GM18499 (cell line): ENCODE measurements at regions not wholly inside any gene's neighbourhood (a gene's known extent, or its start where the extent isn't known, plus 50 kb on each side); places are given as distances from the start of the nearest gene placed in this dataset.

Experiments
- ATAC-seq: cut with Tn5 transposase; IDR thresholded peaks from one replicate; pipeline ENCODE4 v1.9.1; 2021; ENCODE audit warnings: moderate number of reproducible peaks; ENCODE audit not compliant: insufficient read depth, unreplicated experiment

DNA sequence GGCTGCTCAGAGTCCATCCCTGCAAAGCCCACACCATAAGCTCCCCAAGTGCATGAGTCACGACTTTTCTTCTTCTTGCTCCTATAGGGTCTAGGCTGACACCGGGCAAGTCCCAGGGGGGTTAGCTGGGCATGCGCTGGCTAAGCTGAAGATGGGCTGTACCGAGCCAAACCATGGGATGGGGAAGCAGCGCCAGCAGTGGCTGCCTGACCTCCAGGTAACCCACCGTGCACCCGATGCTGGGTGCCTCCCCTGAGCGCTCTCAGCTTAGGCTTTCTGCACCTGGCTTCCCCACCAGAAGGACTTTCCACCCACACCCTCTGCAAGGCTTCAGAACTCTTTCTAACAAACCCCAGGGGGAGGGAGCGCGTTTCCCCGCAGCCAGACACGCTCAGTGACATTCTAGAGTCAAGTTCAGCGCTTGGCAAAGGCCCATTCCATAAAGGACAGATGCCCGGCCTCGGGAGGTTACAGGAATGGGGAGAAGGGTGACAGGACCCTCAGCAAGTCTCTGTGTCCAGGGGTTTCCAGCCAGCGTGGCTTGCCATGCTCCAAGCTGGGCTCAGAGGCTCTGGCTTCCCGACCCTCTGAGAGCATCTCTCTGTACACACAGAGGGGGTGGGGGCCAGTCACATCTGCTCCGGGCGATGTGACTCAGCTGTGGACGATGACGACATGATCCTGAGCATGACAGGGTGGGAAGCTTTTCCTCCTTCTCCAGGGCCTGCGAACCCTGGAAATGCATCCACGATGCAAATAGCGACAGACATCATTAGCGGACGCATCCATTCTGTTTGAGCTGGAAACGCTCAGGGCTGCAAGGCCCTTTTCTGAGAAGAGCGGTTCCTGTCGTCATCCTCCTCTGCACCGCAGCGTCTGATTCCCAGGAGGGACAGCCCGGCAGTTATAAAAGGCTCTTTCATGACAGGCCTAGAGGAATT, 107.8 kb downstream of the SIK1 start:
- no peak for ATAC-seq

DNA sequence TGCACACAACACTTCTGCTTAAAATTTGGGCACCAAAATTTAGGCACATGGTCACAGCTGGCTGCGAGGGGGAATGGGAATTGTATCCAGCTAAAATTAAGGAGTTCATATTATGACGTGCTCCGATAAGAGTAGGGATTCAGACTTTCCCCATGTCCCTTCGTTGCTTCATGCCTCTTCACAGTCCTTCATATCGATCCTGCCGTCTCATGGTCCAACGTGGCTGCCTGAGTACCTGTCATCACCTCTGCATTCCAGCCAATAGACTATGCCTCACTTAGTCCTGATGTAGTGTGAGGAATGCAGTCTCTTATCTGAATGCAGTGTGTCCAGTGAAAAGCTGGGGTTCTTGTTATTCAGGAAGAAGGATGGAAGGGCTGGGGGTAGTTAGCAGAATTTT, 108.6 kb downstream of the SIK1 start:
- no peak for ATAC-seq

DNA sequence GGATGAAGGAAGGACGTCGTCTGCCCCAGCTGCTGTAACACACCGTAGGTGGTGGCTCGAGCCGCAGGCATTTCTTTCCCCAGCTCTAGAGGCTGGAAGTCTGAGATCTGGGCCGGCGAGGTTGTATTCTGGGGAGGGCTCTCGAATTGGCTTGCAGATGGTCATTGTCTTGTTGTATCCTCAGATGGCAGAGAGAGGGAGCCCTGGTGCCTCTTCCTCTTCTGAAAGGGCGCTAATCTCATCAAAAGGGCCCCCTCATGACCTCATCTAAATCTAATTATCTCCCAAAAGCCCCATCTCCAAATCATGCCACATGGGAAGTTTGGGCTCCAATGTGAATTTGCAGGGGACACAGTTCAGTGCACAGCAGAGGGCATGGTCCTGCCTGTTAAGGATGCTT, 109.0 kb downstream of the SIK1 start:
- no peak for ATAC-seq

DNA sequence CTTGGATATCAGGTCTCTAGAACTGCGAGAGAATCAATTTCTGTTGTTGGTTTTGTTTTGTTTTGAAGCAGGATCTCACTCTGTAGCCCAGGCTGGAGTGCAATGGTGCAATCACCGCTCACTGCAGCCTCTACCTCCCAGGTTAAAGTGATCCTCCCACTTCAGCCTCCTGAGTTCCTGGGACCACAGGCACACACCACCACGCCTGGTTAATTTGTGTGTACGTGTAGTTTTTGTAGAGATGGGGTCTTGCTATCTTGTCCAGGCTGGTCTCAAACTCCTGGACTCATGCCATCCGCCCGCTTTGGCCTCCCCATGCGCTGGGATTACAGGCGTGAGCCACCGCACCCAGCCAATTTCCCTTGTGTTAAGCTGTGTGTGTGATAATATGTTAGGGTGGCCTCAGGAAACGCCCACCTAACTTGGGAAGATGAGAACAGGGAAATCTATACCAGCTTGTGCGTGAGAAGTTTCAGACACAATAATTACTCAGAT, 109.6 kb downstream of the SIK1 start:
- no peak for ATAC-seq

DNA sequence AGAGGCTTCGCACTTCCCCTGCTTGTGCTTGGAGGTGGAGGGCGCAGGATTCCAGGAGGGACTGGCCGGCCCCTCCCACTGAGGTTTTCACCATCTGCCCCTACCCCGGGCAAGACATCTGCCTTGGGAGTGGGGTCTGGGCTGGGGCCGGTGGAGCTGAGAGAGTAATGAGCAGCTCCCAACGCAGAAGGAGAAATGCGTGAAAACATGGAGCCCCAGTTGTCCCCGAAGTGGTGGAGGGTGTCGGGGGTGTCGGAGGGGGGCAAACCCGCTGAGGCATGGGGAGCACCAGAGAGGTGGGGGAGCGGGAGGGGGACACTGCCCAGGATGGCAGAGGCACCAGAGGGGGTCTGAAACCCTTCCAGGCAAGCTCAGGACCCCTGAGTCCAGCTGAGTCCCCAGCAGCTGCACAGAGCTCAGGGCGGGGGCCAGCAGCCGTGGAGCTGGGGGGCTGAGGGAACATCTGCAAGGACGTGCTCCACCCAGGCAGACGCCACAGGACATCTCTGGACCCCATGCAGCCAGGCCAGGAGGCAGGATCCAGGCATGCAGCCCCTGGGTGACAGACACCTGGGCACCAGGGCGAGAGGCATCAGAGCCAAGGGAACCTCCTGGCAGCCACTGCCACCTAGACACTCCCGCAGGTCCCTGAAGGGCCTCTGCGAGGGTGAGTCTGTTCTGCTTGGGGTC, 110.6 kb downstream of the SIK1 start:
- ATAC-seq: no peak

DNA sequence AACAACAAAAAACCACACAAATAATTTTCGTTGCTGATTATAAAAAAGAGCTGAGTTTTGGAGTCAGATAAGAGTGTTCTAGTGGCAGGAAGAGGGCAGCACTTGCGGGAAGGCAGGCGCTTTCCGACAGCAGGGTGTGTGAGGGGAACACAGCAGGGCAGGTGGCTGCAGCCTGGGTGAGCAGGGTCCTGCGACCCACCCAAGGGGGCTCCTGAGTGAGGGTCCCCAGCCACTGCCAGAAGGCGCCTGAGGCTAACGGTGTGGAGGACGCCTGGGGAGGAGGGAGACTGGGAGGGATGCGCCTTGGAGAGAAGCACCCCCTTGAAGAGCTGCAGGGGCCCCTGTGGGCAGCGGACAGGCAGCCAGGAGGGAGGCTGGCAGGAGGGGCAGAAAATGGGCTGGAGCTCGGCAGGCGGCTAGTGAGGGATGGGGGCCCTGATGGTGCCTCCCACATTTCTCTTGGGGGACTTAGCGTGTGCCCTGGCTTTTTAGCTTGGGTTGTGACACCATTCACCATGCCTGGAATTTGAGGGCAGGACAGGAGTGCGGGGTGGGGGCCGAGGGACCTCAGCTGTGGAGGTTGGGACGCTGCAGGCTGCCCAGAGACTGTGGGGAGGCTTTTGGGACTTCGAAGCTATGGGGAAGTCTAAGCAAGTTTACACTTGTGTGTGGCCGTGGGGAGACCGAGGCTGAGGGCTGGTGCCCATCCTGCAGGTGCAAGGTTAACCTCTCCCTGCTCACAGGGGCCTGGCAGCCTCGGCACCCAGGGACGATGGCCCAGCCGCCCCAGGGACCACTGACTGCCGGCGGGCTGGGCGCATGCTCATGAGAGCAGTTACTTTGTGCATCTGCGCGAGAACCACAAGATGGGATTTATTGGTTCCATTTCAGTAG, 111.4 kb downstream of the SIK1 start:
- ATAC-seq: no peak

DNA sequence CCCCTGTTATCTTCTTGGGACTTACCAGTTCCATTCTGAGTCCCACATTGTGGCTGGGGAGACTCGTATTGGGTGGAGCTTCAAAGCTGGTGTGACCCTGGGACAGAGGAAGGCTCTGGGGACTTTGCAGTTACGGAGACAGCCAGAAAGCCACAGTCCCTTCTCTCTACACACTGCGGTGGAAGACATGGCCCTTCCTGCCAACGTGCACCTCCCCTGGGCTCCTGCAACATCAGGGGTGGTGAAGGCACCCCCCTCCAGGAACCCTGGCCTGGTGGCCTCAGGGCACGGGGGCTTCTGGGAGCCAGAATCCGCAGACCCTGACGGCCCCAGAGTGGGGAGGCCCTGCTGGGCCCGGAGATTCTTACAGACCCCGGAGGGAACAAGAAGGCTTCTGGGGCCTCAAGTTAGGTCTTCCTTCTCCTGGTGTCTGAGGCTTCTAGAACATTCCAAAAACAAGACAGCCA, 113.0 kb downstream of the SIK1 start:
- ATAC-seq: no peak

DNA sequence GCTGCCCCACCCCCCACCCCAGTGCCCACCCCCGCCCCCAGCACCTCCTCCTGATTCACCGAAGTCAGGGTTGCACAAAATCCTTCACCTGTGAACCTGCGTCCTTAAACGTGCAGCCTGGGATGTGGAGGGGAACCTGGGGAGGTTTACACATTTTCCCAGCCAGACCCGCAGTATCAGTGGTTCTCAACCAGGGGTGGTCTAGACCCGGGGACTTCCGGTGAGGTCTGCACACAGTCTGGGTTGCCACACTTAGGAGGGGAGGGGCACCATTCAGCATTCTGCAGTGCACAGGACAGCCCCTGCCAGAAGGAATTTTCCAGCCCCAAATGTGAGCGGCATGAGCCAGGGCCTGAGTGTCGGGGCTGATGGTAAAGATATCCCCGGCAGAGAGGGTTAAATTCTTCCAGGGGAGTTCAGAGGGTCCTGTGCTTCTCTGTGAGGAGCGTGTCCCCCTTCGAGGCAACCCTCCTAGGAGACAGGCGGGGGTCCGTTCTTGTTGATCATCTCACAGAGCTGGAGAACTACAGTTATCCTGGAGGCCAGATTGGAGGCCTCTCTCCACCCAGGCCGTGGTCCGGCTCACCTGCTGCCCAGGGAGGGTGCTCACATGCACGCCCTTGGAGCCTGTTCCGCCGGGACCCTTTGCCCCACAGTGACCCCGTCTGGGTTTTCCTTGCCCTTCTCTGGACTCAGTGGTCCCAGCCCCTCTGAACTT, 113.6 kb downstream of the SIK1 start:
- no peak for ATAC-seq

DNA sequence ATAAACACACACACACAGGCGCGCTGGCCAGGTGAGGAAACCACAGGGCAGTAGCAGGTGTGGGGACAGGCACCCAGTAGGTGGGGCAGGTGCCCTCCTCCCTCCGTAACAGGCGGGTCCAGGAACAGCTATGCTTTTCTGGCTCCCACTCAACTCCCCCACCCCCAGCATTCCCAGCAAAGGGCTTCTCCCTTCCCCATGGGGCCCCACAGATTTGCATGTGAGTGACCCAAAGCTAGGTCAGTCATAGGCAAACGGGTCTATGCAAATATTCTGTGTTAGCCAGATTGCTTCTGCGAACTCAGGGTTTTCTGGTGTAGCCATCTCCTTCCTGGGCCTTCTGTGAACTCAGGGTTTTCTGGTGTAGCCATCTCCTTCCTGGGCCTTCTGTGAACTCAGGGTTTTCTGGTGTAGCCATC, 114.2 kb downstream of the SIK1 start:
- ATAC-seq: no peak

DNA sequence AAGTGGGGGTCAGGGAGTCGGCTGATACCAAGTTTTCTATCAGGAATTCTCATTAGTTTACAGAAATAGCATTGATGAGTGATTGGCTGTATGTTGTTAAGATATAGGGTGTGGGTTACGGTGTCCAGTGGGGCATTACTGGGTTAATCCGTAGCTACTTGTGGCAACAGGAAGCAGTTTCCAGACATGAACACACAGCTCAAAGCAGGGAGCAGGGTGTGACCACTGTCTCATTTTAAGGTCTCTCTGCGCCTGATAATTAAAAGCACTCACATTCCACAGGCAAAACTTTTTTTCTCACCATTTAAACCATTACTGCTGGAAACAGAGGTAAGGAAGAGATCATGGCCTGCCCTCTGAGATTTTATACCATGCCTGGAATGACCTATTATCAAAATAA, 114.9 kb downstream of the SIK1 start:
- no peak for ATAC-seq

DNA sequence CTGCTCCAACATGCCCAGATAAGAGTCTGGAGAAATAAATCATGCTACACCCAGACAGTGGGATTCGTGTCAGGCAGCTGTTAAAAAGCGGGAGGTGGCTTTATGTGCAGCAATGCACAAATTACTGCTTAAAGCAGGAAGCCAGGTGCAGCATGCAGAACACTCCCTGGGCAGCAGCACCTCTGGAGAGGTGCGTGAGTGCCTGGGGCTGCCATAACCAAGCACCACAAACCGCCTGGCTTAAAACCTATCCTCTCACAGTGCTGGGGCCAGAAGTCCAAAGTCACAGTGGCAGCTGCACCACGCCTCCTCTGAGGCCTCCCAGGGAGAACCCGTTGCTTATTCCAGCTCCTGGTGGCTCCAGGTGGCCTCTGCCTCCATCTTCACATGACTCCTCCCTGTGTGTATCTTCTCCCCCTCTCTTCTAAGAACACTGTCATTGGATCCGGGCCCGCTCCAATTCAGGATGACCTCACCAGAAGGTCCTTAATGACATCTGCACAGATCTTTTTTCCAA, 115.6 kb downstream of the SIK1 start:
- no peak for ATAC-seq

DNA sequence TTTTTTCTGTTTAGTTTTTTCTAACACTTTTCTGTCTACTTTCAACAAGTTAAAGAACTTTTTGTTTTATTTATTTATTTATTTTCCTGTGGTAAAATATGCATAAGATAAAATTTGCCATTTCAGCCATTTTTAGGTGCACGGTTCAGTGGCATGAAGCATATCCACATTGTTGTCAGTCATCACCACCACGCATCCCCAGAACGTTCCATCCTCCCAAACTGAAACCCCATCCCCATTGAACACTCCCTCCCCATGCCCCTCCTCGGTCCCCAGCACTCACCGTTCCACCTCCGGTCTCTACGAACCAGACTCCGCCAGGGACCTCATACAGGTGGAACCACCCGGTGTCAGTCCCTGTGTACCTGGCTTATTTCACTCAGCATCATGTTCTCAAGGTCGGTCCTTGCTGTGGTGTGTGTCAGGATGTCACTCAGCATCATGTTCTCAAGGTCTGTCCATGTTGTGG, 118.1 kb downstream of the SIK1 start:
- ATAC-seq: no peak

DNA sequence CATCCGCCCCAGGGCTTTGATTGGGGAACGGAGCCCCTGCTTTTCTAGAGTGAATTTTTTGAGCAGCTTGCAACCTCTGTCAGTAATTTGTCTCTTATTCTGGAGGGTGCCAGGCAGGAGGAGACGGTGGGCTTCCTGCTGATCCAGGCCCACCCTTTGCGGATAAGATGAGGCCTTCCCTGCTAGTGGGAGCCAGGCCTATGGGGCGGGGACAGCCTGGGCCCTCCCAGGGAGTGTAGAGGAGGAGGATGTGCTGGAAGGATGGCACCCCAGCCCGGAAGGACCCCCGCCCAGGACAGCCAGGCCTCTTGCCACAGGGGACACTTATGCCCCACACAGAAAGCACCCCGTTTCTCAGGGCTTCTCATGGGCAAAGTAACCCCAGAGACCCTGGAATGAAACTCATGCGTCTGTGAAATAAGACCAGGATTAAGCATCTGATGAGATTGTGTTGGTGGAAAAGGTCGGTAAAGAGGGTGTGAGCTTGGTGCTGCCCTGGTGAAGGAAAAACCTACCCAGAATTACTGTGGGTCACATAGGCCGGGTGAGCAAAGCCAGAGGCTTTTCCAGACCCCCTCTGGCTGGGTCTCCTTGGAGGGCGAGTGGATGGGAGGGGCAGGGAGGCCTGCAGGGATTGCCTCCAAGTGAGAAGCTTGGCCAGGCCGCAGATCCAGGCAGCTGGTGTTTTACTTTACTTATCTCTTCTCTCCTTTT, 118.7 kb downstream of the SIK1 start:
- no peak for ATAC-seq

DNA sequence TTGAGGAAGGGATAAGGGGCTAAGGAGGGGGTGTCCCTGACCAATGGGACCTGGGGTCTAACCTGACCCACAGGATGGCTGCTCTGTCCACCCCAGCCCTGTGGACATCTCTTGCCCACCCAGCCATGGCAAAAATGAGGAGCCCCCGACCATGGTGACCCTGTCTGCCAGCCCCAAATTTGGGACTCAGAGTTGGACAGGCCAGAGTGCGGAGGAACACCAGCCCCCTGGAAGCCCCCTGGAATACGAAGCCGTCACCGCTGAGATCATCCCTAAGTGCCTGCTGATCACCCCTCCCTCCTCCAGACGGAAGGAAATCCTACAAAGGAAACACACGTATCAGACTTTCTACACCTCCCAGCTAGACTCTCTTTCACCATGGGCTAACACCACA, 119.3 kb downstream of the SIK1 start:
- no peak for ATAC-seq

DNA sequence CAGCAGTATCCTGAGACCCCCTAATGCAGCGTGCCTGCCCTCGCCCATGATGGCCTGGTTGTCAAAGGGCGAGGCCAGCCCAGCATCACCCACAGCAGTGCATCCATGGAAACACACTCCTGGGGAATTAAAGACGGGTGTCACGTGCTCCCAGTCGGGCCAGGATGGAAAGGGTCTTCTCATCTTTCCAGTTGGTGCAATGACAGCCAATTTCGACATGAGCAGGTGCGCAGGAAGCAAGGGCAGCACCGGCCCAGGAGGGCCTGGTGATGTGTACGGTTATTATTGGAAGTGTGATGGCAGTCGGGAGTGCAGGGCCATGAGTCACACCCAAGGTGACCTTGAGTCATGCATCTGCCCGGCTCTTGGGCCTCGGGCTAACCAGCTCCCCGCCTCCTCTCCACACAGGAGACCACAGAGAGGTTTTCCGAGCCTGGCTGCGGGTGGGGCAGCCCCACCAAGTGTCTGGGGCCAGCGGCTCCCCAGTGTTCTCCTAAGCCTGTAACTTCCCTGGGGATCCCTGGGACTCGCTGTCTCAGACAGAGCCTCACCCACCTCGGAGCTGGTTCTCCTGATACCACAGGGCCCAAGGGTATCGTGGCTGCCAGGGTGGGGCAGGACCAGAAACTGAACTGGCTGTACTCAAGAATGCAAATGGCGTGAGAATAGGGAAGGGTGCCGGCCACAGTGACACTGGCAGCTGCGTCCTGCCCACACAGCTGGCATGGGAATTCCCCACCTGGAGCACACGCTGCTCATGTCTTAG, 119.8 kb downstream of the SIK1 start:
- no peak for ATAC-seq

DNA sequence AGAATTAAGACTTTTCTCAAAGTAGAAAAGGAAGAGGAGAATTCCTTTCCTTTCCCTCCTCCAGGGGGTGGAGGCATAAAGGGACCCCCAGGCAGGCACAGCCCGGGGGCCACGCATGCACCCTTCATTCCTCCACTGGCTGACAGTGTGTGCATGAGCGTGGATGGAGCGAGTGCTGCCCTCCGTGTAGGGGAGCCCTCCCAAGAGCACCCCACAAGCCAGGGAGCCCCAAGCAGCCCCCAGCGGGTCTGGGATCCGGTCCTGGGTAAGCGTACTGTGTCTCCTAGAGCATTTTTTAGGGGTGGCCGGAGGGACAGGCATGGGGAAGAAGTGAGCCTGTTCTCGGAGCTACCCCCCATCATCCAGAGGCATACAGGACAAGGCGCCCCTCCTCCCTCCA, 120.5 kb downstream of the SIK1 start:
- ATAC-seq: no peak

DNA sequence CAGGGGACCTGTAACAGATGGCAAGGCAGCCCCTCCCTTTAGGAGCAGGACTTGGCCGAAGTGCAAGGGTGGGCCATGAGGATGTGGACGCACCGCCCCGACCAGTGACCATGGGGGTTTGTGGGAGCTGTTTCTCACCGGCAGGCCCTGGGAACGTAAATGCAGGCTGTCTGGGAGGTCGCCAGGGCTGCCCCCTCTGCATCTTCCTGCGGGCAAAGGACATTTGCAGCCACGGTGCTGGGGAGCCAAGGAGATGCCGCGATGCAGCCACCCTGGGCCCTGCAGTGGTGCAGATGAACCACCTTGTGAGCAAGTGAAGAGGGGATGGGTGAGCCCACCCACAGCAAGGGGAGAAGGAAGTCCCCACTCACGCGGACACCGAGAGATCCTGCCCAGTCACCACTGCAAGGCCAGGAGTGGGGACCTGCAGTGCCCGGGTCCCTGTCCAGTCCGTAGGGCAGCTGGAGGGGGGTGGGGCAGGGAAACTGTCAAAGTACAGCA, 121.1 kb downstream of the SIK1 start:
- no peak for ATAC-seq

DNA sequence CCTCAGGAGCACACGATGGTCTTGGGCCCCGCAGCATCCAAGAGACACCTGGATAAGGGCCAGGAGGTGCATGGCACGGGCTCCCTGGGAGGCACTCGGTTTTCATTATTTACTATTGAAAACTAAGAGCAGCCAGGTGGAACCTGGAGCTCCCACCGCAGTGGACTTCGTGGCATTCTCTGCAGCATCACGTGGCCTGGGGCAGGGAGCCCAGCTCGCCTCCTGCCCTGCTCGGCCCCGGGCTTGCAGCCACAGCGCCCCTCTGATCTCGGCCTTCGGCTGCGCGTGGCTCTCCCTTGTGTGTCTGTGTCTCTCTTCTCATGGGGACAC, 121.6 kb downstream of the SIK1 start:
- no peak for ATAC-seq
